ENCODE measurements at regions not wholly inside any gene's neighbourhood (a gene's known extent, or its start where the extent isn't known, plus 50 kb on each side); places are given as distances from the start of the nearest gene placed in this dataset.
"Not testable (repeated sequence)": the region's sequence is repeated elsewhere in the genome, so short reads cannot be mapped to it uniquely, and the experiment has no call there.

- DNase-seq (ENCODE audit: low read depth in 2 of 2) = no peak
These were observed 448.2 kb downstream of the SEMA3D start for GRCh38 chr7:84738583-84739150.

GRCh38 chr7:84735677-84736076 is 451.2 kb downstream of the SEMA3D start:
- no peak for DNase-seq (ENCODE audit: low read depth in 2 of 2)

GRCh38 chr7:84735011-84735410 is 451.8 kb downstream of the SEMA3D start:
- DNase-seq (ENCODE audit: low read depth in 2 of 2) = no peak

GRCh38 chr7:84733976-84734375 is 452.9 kb downstream of the SEMA3D start:
- DNase-seq (ENCODE audit: low read depth in 2 of 2) = not testable (repeated sequence)

- not testable (repeated sequence) for DNase-seq (ENCODE audit: low read depth in 2 of 2)
These were observed 456.0 kb downstream of the SEMA3D start for GRCh38 chr7:84730864-84731263.

GRCh38 chr7:84729284-84729683 is 457.6 kb downstream of the SEMA3D start:
- peak in 1 of 2 donors; percentile 29 for DNase-seq (ENCODE audit: low read depth in 2 of 2)

GRCh38 chr7:84722734-84723133 is 464.1 kb downstream of the SEMA3D start:
- no peak for DNase-seq (ENCODE audit: low read depth in 2 of 2)

- no peak for DNase-seq (ENCODE audit: low read depth in 2 of 2)
These were observed 464.8 kb downstream of the SEMA3D start for GRCh38 chr7:84722086-84722485.

- no peak for DNase-seq (ENCODE audit: low read depth in 2 of 2)
These were observed 466.3 kb downstream of the SEMA3D start for GRCh38 chr7:84720456-84721097.

- DNase-seq (ENCODE audit: low read depth in 2 of 2) = no peak
These were observed 472.1 kb downstream of the SEMA3D start for GRCh38 chr7:84714765-84715164.

- DNase-seq (ENCODE audit: low read depth in 2 of 2) = no peak
These were observed 474.3 kb downstream of the SEMA3D start for GRCh38 chr7:84712374-84713121.

GRCh38 chr7:84710538-84710937 is 476.3 kb downstream of the SEMA3D start:
- DNase-seq (ENCODE audit: low read depth in 2 of 2) = not testable (repeated sequence)

- no peak for DNase-seq (ENCODE audit: low read depth in 2 of 2)
These were observed 481.1 kb downstream of the SEMA3D start for GRCh38 chr7:84705706-84706105.

- no peak for DNase-seq (ENCODE audit: low read depth in 2 of 2)
These were observed 481.8 kb downstream of the SEMA3D start for GRCh38 chr7:84705079-84705478.

- DNase-seq (ENCODE audit: low read depth in 2 of 2) = no peak
These were observed 482.5 kb downstream of the SEMA3D start for GRCh38 chr7:84704380-84704779.

GRCh38 chr7:84701524-84702306 is 485.1 kb downstream of the SEMA3D start:
- peak; percentile 85 to 97 for DNase-seq (ENCODE audit: low read depth in 2 of 2)

GRCh38 chr7:84700563-84701370 is 486.1 kb downstream of the SEMA3D start:
- DNase-seq (ENCODE audit: low read depth in 2 of 2) = peak; percentile 19 to 60

- DNase-seq (ENCODE audit: low read depth in 2 of 2) = peak in 1 of 2 donors; percentile 84
These were observed 489.4 kb downstream of the SEMA3D start for GRCh38 chr7:84697506-84697905.

GRCh38 chr7:84693483-84693882 is 493.4 kb downstream of the SEMA3D start:
- no peak for DNase-seq (ENCODE audit: low read depth in 2 of 2)

- peak; percentile 71 to 87 for DNase-seq (ENCODE audit: low read depth in 2 of 2)
These were observed 494.1 kb upstream of the SEMA3A start for GRCh38 chr7:84688671-84689070.

GRCh38 chr7:84686373-84686772 is 491.8 kb upstream of the SEMA3A start:
- DNase-seq (ENCODE audit: low read depth in 2 of 2) = peak in 1 of 2 donors; percentile 34
